HL-60/S4 treated with phorbol 12-myristate 13-acetate at 8.2 ng/mL for 4 days and 3 days (cell line): ENCODE measurements at regions not wholly inside any gene's neighbourhood (a gene's known extent, or its start where the extent isn't known, plus 50 kb on each side); places are given as distances from the start of the nearest gene placed in this dataset.

ENCODE experiments used
- in situ Hi-C: fragments of 300-500 bp; cut with MboI; formaldehyde crosslinking; loops from 2 replicates; pipeline ENCODE4 v1.15.0; 2022; ENCODE audit warnings: low sequenced_read_pairs

DNA sequence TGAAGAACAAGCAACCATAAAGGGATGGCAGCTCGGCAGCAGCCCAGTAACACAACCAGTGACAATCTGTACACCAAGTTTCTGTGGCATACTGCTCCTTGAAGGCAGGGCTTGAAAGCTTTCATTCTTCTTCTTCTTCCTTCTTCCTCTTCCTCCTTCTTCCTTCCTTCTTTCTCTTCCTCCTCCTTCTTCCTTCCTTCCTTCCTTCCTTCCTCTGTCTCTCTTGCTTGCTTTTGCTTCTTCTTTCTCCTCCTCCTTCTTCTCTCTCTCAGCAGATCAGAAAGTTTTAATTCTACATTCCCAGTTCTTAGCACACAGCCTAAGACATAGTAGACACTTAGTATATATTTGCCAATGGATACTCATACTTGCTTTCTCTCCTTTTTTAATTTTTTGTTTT, 95.9 kb downstream of the GLUL start:
- in situ Hi-C loops, result no loop called here

DNA sequence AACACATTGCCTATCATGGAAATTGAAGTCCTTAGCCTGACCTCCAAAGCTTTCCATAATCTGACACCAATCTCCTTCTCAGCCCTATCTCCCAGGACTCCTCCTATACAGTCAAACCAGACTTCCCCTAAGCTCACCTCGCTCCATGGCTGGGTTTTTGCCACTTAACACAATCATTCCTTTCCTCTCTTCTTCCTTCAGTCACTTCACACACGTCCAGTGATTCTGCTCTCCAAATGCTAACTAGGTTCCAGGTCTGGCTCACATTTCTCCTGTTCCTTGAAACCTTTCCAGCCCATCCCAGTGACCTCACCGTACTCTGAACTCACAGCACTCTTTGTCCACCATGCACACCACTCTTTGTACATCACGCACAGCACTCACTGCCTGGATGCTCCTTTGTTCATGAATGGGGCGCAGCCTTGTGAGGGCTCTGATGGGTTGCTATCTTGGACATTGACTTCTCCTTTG, 98.4 kb downstream of the GLUL start:
- in situ Hi-C loops, result no loop called here

DNA sequence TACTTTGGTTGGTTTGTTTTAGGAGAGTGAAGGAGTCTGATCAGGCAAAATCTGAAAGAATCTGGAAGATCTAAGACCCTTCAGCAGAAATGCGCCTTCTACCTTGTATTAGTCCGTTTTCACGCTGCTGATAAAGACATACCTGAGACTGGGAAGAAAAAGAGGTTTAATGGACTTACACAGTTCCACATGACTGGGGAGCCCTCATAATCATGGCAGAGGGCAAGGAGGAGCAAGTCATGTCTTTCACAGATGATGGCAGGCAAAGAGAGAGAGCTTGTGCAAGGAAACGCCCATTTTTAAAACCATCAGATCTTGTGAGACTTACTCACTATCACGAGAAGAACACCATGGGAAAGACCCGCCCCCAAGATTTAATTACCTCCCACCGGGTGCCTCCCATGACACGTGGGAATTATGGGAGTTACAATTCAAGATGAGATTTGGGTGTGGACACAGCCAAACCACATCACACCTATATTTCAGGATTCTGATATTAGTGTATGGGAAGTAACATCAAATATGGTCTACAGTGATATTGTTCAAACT, 99.3 kb downstream of the GLUL start:
- in situ Hi-C loops, result no loop called here

DNA sequence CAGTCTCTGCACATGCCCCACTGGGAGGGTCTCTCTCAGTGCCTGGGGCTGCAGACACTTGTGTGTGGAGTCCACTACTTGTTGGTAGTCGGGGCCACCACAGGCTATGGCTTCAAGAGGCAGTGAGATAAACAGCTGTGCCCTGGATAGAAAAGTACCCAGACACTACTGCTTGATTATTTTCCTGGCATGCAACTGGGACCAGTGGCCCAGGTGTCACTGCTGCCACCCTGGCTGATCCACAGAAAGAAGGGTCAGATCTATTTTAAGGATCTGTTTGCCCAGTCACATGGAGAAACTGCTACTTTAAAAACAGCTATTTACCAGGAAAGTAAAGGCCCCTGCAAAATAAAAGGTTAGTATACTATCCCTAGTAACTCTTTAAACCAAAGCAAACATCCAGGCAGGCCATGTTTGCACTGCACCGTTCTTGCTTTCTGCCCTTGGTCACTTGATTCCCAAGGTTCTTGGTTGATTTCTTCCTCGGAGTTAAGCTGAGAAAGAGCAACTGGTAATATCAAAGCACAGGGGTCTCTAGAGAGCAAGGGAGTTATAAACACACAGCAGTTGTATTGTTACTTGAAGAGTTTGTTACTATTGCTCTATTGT, 99.9 kb downstream of the GLUL start:
- in situ Hi-C loops, result no loop called here

DNA sequence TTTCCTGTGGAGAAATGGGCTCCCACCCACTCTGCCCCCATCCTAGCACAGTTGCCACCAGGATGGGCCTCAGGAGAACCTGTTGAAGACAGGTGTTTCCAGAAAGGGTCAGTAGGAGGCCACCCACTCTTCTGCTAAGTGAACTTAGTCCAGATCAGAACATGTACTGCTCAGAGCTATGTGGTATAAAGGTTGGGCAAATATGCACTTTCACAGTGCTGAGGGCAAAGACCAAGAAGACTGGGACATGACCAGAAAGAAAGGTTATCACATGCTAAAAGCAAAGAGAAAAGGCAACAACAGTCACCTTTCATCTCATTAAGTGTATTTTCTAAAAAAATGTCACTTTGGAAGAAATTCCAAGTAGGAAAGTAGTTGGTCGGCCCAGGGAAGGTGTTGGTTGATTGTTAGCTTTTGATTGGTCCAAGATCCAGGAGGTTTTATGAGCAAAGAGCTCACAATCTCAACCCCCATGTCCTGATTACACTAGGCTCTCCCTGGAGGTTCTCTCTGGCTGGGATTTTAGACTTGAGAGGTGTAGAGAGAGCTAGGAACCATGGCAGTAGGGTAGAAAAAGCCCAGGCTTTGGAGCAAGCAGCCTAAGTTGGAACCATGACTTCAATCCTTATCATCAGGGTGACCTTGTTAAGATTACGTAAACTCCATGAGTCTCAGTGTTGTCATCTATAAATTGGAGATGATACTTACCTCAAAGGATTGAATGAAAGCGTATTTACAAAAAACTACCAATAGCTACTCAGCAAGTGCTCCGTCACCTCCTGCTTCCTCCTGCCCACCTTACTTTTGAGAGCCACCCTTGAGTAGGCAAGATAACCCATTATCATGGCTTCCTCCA, 102.6 kb downstream of the GLUL start:
- in situ Hi-C loops, result no loop called here

DNA sequence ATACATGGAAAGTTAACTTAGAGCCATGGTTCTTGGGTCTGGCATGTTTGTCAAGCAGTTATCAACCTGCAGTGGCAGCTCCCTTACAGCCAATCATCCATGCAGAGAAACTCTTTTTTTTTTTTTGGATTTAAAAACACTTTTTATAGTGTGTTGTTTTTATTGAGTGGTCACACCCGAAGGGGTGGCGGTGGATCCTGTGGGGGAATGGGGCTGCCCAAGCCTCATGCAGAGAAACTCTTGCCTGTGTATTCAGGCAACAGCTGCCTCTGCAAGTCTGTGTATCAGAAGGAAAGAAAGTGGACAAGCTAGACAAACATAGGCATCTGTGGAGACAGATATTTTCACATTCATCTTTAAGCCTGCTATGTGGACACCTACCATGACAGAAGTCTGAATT, 104.8 kb downstream of the GLUL start:
- in situ Hi-C loops, result no loop called here

DNA sequence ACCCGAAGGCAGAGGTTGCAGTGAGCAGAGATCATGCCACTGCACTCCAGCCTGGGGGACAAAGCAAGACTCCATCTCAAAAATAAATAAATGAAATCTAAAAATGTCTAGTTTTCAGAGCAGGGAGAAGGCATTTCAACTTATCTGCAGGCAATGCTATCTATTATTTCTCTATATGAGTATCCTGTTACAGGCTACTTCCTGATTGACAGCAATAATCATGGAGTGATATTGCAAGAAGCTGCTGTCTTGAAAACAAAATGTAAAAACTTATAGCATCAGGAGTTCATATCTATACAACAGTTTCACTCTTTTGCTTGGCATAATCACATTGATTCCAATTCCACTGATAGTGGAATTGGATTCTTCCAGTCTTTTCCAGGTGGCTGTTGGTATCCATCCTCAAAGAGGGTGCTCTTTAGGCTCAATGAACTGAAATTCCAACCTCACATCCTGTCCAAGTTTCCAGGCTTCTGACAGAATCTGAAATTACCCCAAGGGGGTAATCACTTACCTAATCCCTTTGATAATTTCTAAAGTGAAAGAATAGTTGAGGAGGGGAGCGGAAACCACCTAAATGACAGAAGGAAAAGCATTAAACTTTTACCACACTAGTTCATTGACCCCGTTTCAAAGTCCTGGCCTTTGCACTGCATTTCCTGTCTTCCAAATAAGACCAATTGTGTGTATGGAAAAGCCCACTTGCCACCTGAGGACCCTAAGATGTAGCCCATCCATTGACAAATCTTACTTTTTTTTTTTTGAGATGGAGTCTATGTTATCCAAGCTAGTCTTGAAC, 107.6 kb downstream of the GLUL start:
- in situ Hi-C loops, result no loop called here

DNA sequence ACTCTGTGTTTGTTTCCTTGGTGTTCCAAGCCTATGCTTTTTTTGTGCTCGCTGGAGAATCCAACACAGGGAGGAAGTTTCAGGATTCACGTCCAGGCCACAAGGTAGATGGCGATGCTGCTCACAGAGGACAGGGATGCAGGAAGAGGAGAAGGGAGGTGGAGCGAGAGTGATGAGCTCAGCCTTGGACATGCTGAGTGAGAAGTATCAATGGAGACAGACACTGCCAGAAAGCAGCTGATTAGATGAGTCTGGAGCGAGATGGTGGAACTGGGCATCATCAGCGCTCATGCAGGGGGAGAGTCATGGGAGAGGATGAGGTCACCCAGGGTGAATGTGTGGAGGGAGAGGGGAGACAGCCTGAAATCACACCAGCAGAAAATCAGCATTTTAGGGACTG, 110.0 kb downstream of the GLUL start:
- in situ Hi-C loops, result no loop called here

DNA sequence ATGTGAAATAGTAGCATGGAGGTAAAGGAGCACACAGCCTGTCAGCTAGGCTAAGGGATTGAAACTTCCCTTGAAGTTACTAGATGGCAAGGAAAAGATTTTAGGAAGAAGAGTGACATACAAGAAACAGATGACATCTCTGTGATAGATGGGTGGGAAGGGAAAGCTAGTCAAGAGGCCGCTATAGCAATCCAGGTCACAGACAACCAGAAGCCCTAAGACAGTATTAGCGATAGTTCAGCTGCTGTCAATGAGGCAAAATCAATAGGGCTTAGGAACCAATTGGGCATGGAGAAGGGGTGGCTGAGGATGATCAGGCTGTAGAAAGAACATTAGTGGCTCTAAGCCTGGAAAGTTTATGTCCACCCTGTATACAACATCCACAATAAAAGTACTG, 111.1 kb downstream of the GLUL start:
- in situ Hi-C loops, result no loop called here

DNA sequence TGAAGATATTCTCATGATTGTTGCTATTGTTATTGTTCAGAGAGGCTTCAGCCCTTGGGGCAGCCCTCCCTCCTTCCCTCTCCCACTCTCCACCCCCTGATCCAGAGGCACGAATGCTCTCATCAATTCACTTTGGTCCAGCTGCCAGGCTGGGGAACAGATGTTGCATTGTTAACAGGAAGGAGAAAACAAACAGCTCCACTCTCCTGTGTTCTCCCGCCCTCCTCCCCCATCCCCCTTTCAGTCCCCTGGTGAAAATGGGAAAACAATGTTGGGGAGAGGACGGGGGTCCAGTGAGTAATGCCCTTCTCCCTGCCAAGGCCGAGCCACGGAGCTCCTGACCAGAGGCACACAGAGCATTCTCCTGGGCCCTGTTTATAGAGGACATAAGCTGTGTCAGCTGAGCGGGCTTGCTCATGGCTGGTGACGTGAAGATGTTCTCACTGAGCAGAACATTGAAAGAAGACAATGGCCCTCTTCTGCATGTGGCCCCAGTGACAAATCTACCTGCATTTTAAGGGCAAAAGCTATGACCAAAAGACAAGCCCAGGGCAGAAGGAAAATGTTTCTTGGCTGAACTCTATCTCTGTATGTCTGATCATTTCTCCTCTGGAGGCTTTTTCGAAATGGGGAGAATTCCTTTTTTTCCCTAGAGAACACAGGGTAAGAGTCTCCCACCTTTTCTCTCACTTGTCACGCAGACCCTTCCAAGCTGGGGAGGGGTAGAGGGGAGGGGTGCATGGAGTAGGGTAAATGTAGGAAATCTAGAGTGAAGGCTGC, 111.7 kb downstream of the GLUL start:
- in situ Hi-C loops, result no loop called here

DNA sequence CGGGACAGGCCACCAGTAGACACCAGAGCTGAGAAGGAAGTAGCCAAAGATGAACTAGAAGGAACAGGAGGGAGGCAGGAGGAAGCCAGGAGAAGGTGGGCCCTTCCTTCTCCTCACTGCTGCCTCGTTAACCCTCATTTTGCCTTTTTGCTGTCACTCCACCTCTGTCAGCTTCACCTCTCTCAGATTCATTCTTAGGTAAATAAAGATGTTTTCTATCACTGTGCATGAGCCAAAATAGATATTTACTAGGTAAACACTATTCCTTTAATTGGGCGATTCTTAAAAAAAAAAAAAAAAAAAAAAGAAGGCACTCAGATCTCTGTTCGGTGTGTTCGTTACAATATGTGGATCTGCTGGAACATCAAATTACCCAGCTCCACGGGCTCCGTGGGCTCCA, 112.3 kb downstream of the GLUL start:
- in situ Hi-C loops, result no loop called here

DNA sequence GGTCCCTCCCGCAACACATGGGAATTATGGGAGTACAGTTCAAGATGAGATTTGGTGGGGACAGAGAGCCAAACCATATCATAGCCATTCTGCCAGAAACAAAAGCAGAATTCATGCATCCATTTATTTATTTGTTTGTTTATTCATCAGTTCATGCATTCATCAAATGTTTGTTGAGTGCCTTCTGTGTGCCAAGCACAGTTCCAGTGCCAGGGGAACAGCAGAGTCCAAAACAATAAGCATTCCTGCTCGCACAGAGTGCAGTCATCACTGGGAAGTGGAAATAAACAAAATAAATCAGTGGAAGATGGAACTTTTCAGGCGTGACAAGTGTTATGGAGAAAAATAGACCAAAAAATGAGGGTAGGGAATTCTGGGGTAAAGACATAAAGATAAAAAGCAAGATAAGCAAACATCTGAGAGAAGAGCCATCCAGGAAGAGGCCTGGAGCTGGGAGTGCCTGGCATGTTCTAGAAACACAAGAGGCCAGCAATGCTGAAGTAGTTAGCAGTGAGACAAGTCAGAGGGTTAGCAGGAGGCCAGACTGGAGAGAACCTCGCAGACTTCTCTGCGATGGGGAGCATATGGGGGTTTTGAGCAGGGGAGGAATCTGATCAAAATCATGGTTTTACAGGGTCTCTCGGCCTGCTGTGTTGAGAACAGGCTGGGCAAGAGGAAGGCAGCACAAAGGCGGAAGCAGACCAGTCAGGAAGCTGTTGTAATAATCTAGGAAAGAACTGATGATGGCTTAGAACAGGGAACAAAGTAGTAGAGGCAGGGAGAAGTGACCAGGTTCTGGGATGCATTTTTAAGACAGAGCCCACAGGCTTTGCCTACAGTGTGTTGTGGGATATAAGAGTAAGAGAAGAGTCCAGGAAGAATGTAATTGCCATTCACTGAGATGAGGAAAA, 113.2 kb downstream of the GLUL start:
- in situ Hi-C loops, result no loop called here

DNA sequence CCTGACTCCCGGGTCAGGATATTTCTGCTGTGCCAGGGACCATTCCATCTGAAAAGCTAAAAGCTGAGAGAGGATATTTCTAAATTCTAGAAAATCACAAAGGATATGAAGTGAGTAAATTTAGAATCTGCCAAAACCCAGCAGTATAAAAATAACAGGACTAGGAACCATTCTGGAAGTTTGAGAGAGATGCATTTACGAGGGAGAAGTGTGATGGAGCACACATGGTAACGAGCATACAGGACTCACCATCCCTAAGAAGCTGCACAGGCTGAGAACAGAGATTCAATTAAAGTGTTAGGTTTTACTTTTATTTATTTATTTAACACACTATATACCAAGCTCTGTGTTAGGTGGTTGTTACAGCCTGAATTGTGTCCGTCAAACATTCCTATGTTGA, 116.3 kb downstream of the GLUL start:
- in situ Hi-C loops, result no loop called here

DNA sequence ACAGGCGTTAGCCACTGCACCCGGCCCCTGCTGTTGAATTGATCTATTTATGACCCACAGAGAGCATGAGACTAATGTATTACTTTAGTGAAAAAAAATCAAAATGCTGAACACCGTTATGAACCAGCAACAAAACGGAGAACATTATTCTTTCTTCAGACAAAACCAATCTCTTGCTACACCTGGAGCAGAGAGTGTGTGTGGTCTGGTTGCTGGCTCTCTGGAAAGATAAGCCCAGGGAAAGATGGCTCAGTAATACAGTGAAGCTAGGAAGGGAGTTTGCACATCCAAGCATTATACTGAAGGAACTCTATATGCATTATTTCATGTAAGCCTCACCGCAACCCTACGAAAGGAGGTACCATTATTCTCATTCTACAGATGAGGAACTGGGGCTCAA, 117.0 kb downstream of the GLUL start:
- in situ Hi-C loops, result no loop called here

DNA sequence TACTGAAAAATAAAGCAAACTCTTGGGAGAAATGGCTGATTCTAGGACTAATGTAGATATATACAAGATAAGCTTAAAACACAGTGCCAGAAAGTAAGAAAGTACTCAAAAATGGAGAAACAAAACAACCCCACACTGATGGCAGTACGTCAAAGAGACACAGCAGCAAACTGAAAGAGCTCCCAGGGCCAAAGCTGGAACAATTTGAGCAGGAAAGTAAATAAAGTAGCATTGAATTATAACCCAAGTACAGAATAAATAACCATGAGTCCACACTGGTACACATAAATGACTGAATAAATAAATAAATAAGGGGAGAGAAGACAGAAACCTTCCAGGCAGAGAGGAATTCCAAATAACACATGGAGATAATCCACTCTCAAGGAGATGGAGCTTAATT, 120.9 kb downstream of the GLUL start:
- in situ Hi-C loops, result no loop called here

DNA sequence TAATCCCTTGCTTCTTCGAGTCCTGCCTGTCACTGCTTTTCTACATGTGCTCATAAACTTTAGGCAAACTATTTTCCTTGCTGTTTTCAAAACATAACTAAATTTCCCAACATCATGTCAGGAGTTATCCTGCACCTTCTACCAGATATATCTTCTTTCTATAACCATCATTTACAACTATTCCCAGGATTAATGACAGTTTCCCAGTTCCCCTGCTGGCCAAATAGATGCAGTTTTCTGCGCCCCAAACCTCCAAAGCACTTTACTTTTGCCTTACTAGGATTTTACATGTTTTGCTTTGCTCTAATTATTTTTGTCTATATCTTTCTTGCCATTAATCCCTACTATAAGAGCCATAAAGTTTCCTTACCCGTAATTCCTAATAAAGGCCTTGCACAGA, 122.5 kb downstream of the GLUL start:
- in situ Hi-C loops, result no loop called here

DNA sequence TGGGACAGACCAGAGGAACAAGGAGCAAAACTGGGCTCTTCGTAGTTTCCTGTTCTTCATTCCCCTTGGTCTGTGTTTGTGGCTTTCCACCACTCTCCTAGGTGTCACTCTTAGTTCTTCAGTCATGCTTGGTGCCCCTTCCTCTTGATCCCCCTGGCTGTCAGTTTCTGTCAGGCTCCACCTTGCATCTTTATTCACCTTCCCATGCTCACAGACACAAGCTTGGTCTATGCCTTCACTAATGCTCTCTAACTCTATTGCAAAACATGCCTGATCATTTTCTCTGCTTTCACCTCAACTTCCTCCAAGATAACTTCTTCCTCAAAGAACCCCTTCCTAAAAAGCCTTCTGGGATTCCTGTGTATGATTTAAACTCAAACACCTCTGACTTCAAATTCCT, 122.9 kb downstream of the GLUL start:
- in situ Hi-C loops, result no loop called here

DNA sequence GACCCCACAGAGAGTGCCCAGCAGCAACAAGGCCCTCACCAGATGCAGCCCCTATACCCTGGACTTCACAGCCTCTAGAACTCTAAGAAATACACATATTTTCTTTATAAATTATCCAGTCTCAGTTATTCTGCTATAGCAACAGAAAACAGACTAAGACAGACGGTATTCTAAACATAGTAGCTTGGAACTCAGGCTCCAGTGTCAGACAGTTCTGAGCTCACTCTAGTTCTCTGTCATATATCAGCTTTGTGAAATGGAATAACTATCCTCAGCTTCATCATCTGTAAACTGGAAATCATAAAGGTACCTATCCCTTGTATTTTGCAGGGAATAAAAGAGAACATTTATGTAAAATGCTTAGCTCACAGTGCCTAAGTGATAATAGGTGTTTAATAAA, 127.4 kb downstream of the GLUL start:
- in situ Hi-C loops, result no loop called here

DNA sequence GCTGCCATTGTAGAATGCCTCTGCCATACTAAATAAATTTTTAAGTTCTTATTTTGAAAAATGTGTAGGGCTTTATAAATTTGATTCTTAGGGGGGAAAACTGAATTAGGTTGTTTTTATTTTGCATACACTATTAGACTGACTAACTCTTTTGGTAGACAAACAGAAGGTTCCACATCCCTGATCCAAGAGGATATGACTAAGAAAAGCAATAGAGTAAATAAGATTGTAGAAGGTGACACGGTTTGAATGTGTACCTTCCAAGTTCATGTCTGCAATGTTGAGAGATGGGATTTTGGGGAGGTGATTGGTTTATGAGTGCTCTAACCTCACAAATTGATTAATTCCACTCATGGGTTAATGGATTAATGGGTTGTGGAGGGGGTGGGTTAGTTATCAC, 127.9 kb downstream of the GLUL start:
- in situ Hi-C loops, result no loop called here

DNA sequence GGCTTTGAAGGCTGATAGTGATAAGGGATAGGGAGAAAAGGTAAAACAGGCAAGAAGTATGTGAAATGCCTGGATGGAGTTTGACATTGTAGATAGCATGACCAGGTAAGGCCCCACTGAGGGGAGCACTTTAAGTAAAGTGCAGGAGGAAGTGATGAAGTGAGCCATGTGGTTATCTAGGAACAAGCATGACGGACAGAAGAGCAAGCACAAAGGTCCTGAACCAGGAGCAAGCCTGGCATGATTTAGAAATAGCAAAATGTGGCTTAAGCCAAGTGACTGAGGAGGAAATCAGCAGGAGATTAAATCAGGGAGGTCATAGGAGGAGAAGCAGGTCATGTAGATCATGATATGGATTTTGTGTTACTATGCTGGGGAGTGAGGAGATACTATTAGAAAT, 129.2 kb downstream of the GLUL start:
- in situ Hi-C loops, result no loop called here
